Endothelial cell of umbilical vein (primary cell): ENCODE measurements at regions not wholly inside any gene's neighbourhood (a gene's known extent, or its start where the extent isn't known, plus 50 kb on each side); places are given as distances from the start of the nearest gene placed in this dataset.

Experiments
- CTCF ChIP-seq, 2 donors: IDR thresholded peaks; 1 replicate in 1 of 2; 2 replicates in 1 of 2; pipeline ENCODE4 v1.5.1; 2011; ENCODE audit warnings: low read length in 2 of 2, mild to moderate bottlenecking in 2 of 2, moderate library complexity in 2 of 2, control low read depth in 1 of 2, inconsistent platforms in 1 of 2, low read depth in 1 of 2; ENCODE audit not compliant: insufficient read depth in 1 of 2; ENCODE audit errors: extremely low read depth in 1 of 2
- EZH2 ChIP-seq: IDR thresholded peaks from 2 replicates; pipeline ENCODE4 v1.6.1; 2012; ENCODE audit warnings: borderline replicate concordance, low read depth, mild to moderate bottlenecking, moderate library complexity, low read length, inconsistent platforms; ENCODE audit not compliant: severe bottlenecking
- GATA2 ChIP-seq: IDR thresholded peaks from 2 replicates; pipeline ENCODE4 v1.7.0; 2011; ENCODE audit warnings: low read depth, mild to moderate bottlenecking, moderate library complexity, mixed read lengths, low read length; ENCODE audit not compliant: insufficient read length, insufficient read depth
- POLR2A ChIP-seq: IDR thresholded peaks from 2 replicates; pipeline ENCODE4 v1.6.1; 2012; ENCODE audit warnings: low read depth, mild to moderate bottlenecking, control low read depth, low read length
- POLR2AphosphoS5 ChIP-seq: IDR thresholded peaks from 2 replicates; pipeline ENCODE4 v1.6.1; 2012; ENCODE audit warnings: low read depth, mild to moderate bottlenecking, control low read depth, low read length, moderate library complexity; ENCODE audit not compliant: insufficient read depth

- TF ChIP-seq CTCF (IDR thresholded peaks at IDR 0.05; ENCODE audit: extremely low read depth in 1 of 2, insufficient read depth in 1 of 2, low read depth in 1 of 2, low read length in 2 of 2) (no peak), POLR2A (no peak), POLR2AphosphoS5 (no peak), EZH2 (no peak), GATA2 (no peak)
Observed at GRCh38 chr4:28754376-28754775, 1893.7 kb downstream of the STIM2 start.
